ENCODE measurements at regions not wholly inside any gene's neighbourhood (a gene's known extent, or its start where the extent isn't known, plus 50 kb on each side); places are given as distances from the start of the nearest gene placed in this dataset.

DNA sequence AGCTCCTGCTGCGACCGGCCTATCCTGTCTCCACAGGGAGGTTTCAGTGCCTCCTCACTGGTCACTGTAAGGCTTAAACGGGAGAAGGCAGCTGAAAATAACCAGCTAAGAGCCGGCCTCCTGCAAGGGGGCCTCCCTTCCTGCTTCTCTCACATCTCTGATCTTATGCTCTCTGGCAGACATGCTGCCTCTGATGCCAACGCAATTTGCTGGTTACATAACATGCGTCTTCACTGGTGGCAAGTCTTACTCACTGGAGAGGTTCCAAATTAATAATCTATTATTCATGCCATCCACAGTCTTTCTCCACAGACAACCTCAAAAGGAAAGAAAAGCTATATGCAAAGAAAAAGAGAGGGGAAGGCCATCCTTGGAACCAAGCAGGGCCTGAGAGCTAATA is 91.8 kb upstream of the LRFN2 start:
- TF ChIP-seq, protein P1, sequence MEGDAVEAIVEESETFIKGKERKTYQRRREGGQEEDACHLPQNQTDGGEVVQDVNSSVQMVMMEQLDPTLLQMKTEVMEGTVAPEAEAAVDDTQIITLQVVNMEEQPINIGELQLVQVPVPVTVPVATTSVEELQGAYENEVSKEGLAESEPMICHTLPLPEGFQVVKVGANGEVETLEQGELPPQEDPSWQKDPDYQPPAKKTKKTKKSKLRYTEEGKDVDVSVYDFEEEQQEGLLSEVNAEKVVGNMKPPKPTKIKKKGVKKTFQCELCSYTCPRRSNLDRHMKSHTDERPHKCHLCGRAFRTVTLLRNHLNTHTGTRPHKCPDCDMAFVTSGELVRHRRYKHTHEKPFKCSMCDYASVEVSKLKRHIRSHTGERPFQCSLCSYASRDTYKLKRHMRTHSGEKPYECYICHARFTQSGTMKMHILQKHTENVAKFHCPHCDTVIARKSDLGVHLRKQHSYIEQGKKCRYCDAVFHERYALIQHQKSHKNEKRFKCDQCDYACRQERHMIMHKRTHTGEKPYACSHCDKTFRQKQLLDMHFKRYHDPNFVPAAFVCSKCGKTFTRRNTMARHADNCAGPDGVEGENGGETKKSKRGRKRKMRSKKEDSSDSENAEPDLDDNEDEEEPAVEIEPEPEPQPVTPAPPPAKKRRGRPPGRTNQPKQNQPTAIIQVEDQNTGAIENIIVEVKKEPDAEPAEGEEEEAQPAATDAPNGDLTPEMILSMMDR (IDR thresholded peaks at IDR 0.05; ENCODE audit: insufficient read depth, low read depth, low read length): no peak
- TF ChIP-seq EZH2 (IDR thresholded peaks at IDR 0.05; ENCODE audit: insufficient read depth, low read length): no peak

Data from astrocyte (in vitro differentiated cells and primary cell).